ENCODE measurements at regions not wholly inside any gene's neighbourhood (a gene's known extent, or its start where the extent isn't known, plus 50 kb on each side); places are given as distances from the start of the nearest gene placed in this dataset.
A peak's percentile ranks its signal among the peaks of the same experiment; 100 is the strongest.

GRCh38 chr11:15889363-15890030 lies 466.8 kb downstream of the SOX6 start:
- DNase-seq: no peak

GRCh38 chr11:15890031-15890713 lies 466.2 kb downstream of the SOX6 start:
- DNase-seq: peak; percentile 45

GRCh38 chr11:15893080-15893492 lies 463.3 kb downstream of the SOX6 start:
- DNase-seq: peak; percentile 90

GRCh38 chr11:15896026-15896425 lies 460.3 kb downstream of the SOX6 start:
- no peak for DNase-seq

GRCh38 chr11:15896530-15896929 lies 459.8 kb downstream of the SOX6 start:
- DNase-seq: no peak

GRCh38 chr11:15897211-15897960 lies 459.0 kb downstream of the SOX6 start:
- DNase-seq: peak; percentile 90

- DNase-seq: no peak
These were observed 455.3 kb downstream of the SOX6 start for GRCh38 chr11:15901054-15901453.

- DNase-seq: no peak
These were observed 454.6 kb downstream of the SOX6 start for GRCh38 chr11:15901790-15902189.

- peak; percentile 56 for DNase-seq
These were observed 453.1 kb downstream of the SOX6 start for GRCh38 chr11:15903246-15903645.

- DNase-seq: no peak
These were observed 450.8 kb downstream of the SOX6 start for GRCh38 chr11:15905366-15906104.

- no peak for DNase-seq
These were observed 449.8 kb downstream of the SOX6 start for GRCh38 chr11:15906481-15907035.

GRCh38 chr11:15907806-15908205 lies 448.5 kb downstream of the SOX6 start:
- no peak for DNase-seq

- DNase-seq: no peak
These were observed 446.3 kb downstream of the SOX6 start for GRCh38 chr11:15909937-15910598.

- DNase-seq: no peak
These were observed 445.6 kb downstream of the SOX6 start for GRCh38 chr11:15910761-15911160.

GRCh38 chr11:15911377-15912044 lies 444.8 kb downstream of the SOX6 start:
- DNase-seq: peak; percentile 28

- no peak for DNase-seq
These were observed 444.1 kb downstream of the SOX6 start for GRCh38 chr11:15912291-15912690.

GRCh38 chr11:15912825-15913224 lies 443.5 kb downstream of the SOX6 start:
- no peak for DNase-seq

- no peak for DNase-seq
These were observed 443.1 kb downstream of the SOX6 start for GRCh38 chr11:15913261-15913660.
